Neuronal stem cell (in vitro differentiated cells): ENCODE measurements at regions not wholly inside any gene's neighbourhood (a gene's known extent, or its start where the extent isn't known, plus 50 kb on each side); places are given as distances from the start of the nearest gene placed in this dataset.

Experiments used
- DNase-seq: peaks from one replicate; pipeline ENCODE4 v3.0.0-alpha.2; 2013; ENCODE audit warnings: low spot score
- H2AFZ ChIP-seq: one replicate; pipeline ENCODE4 v1.6.1; 2013; ENCODE audit warnings: mild to moderate bottlenecking, low read length, inconsistent platforms
- H2AK5ac ChIP-seq: 2 replicates; pipeline ENCODE4 v1.6.1; 2013; ENCODE audit warnings: low read depth, mild to moderate bottlenecking, inconsistent platforms, low read length, moderate library complexity, mixed read lengths
- H2BK120ac ChIP-seq: 2 replicates; pipeline ENCODE4 v1.6.1; 2013; ENCODE audit warnings: low read depth, mild to moderate bottlenecking, inconsistent platforms, low read length, moderate library complexity, mixed read lengths
- H2BK12ac ChIP-seq: one replicate; pipeline ENCODE4 v1.6.1; 2013; ENCODE audit warnings: low read length, inconsistent platforms
- H2BK15ac ChIP-seq: 2 replicates; pipeline ENCODE4 v1.6.1; 2013; ENCODE audit warnings: mild to moderate bottlenecking, low read length, inconsistent platforms, mixed read lengths
- H2BK5ac ChIP-seq: one replicate; pipeline ENCODE4 v1.6.1; 2013; ENCODE audit warnings: inconsistent platforms, mild to moderate bottlenecking, low read length, moderate library complexity
- H3K14ac ChIP-seq: one replicate; pipeline ENCODE4 v1.6.1; 2013; ENCODE audit warnings: low read length, inconsistent platforms
- H3K18ac ChIP-seq: 2 replicates; pipeline ENCODE4 v1.6.1; 2013; ENCODE audit warnings: low read length, inconsistent platforms
- H3K23ac ChIP-seq: 2 replicates; pipeline ENCODE4 v1.6.1; 2013; ENCODE audit warnings: low read depth, mild to moderate bottlenecking, mixed read lengths, low read length, inconsistent platforms; ENCODE audit not compliant: poor library complexity
- H3K27ac ChIP-seq: replicated peaks from 3 replicates; pipeline ENCODE4 v1.5.1; 2013; ENCODE audit warnings: low read length, inconsistent platforms
- H3K27me3 ChIP-seq, 3 experiments: 2 replicates each; pipeline ENCODE4 v1.6.1; 2013; ENCODE audit warnings: low read length in 3 of 3, mild to moderate bottlenecking in 2 of 3, inconsistent platforms in 1 of 3, low read depth in 1 of 3, mixed read lengths in 1 of 3, moderate library complexity in 1 of 3; ENCODE audit not compliant: control insufficient read depth in 3 of 3, insufficient read depth in 3 of 3
- H3K36me3 ChIP-seq, 2 donors: replicated peaks in 1 of 2; 2 replicates each; pipeline ENCODE4 v1.6.1; 2013; ENCODE audit warnings: low read length in 2 of 2; ENCODE audit not compliant: control insufficient read depth in 2 of 2, insufficient read depth in 2 of 2
- H3K4ac ChIP-seq: 2 replicates; pipeline ENCODE4 v1.6.1; 2013; ENCODE audit warnings: inconsistent platforms, mild to moderate bottlenecking, low read length, moderate library complexity
- H3K4me1 ChIP-seq, 2 donors: 1 replicate in 1 of 2; 2 replicates in 1 of 2; pipeline ENCODE4 v1.6.1; 2013; ENCODE audit warnings: low read length in 2 of 2, low read depth in 1 of 2; ENCODE audit not compliant: control insufficient read depth in 2 of 2, insufficient read depth in 1 of 2
- H3K4me2 ChIP-seq: one replicate; pipeline ENCODE4 v1.6.1; 2013; ENCODE audit warnings: mild to moderate bottlenecking, low read length, inconsistent platforms; ENCODE audit not compliant: insufficient read depth, poor library complexity, severe bottlenecking
- H3K4me3 ChIP-seq, 2 donors: 2 replicates each; pipeline ENCODE4 v1.5.1; 2013; ENCODE audit warnings: low read length in 2 of 2, mild to moderate bottlenecking in 2 of 2, inconsistent platforms in 1 of 2, moderate library complexity in 1 of 2
- H3K79me1 ChIP-seq: one replicate; pipeline ENCODE4 v1.6.1; 2013; ENCODE audit warnings: low read depth, mild to moderate bottlenecking, inconsistent platforms, low read length, moderate library complexity
- H3K9ac ChIP-seq: one replicate; pipeline ENCODE4 v1.6.1; 2013; ENCODE audit warnings: mild to moderate bottlenecking, low read depth, low read length, inconsistent platforms; ENCODE audit not compliant: poor library complexity
- H3K9me3 ChIP-seq, 2 donors: replicated peaks in 1 of 2; 2 replicates each; pipeline versions ENCODE3 to v1.6.1; 2013; ENCODE audit warnings: low read length in 2 of 2, mild to moderate bottlenecking in 2 of 2, inconsistent platforms in 1 of 2, low read depth in 1 of 2, mixed read lengths in 1 of 2, moderate library complexity in 1 of 2; ENCODE audit not compliant: control insufficient read depth in 2 of 2, insufficient read depth in 1 of 2
- H4K8ac ChIP-seq: one replicate; pipeline ENCODE4 v1.6.1; 2013; ENCODE audit warnings: low read depth, mild to moderate bottlenecking, inconsistent platforms, low read length, moderate library complexity
- H4K91ac ChIP-seq: one replicate; pipeline ENCODE4 v1.6.1; 2013; ENCODE audit warnings: low read length, low read depth, mild to moderate bottlenecking, inconsistent platforms; ENCODE audit not compliant: poor library complexity
- WGBS, 2 donors: extraction: QIAGEN DNeasy Blood & Tissue Kit; methylation state at CpG; one replicate each; pipeline ENCODE4 v1.1.7; 2013; ENCODE audit warnings: missing lambda C conversion rate in 2 of 2, mixed read lengths in 1 of 2; ENCODE audit not compliant: insufficient read length in 2 of 2, insufficient replicate concordance in 1 of 2; ENCODE audit errors: extremely low coverage in 2 of 2; 5-methylcytosine and 5-hydroxymethylcytosine counted together

GRCh38 chr7:124444696-124445480 is 320.7 kb downstream of the GPR37 start:
- Histone ChIP-seq H3K4ac (no peak overlapping the region), H3K18ac (no peak overlapping the region), H3K27me3 (no peaks in the 10 kb centered on the region), H3K9me3 (no peaks in the 10 kb centered on the region), H4K8ac (no peak overlapping the region), H2BK5ac (no peak overlapping the region), H3K23ac (no peak overlapping the region), H3K9ac (no peak overlapping the region), H3K4me3 (no peak overlapping the region), H3K79me1 (no peaks in the 10 kb centered on the region), H2BK120ac (no peak overlapping the region), H2BK15ac (no peak overlapping the region), H2AFZ (no peak overlapping the region), H3K27ac (no peak overlapping the region), H2AK5ac (no peak overlapping the region), H3K14ac (no peak overlapping the region), H2BK12ac (no peak overlapping the region), H3K4me2 (no peak overlapping the region), H3K36me3 (no peaks in the 10 kb centered on the region), H4K91ac (no peak overlapping the region), H3K4me1 (no peaks in the 10 kb centered on the region)
- no CpG with 5 or more reads among the region's 2 CpGs for WGBS, 2 donors
- DNase-seq: no peak

- H2BK12ac ChIP-seq: no peak overlapping the region
- no peaks in the 10 kb centered on the region for H3K9me3 ChIP-seq
- no peaks in the 10 kb centered on the region for H3K36me3 ChIP-seq
- H3K4me2 ChIP-seq: no peak overlapping the region
- H4K8ac ChIP-seq: no peak overlapping the region
- no peak overlapping the region for H3K14ac ChIP-seq
- H3K4me3 ChIP-seq: no peak overlapping the region
- no peaks in the 10 kb centered on the region for H3K4me1 ChIP-seq
- H2BK120ac ChIP-seq: no peak overlapping the region
- H3K23ac ChIP-seq: no peak overlapping the region
- H3K79me1 ChIP-seq: no peaks in the 10 kb centered on the region
- no peak overlapping the region for H4K91ac ChIP-seq
- H3K4ac ChIP-seq: no peak overlapping the region
- no peak overlapping the region for H3K9ac ChIP-seq
- no peak overlapping the region for H3K27ac ChIP-seq
- no peak overlapping the region for H2BK15ac ChIP-seq
- no peak overlapping the region for H2BK5ac ChIP-seq
- no peaks in the 10 kb centered on the region for H3K27me3 ChIP-seq
- H2AFZ ChIP-seq: no peak overlapping the region
- H2AK5ac ChIP-seq: no peak overlapping the region
- H3K18ac ChIP-seq: no peak overlapping the region
- no peak for DNase-seq
These were observed 321.8 kb downstream of the GPR37 start for GRCh38 chr7:124443762-124444161.

- no peak overlapping the region for H4K91ac ChIP-seq
- H3K23ac ChIP-seq: no peak overlapping the region
- no peaks in the 10 kb centered on the region for H3K36me3 ChIP-seq
- H3K27ac ChIP-seq: no peak overlapping the region
- H3K18ac ChIP-seq: no peak overlapping the region
- no peak overlapping the region for H2AK5ac ChIP-seq
- no peaks in the 10 kb centered on the region for H3K79me1 ChIP-seq
- H2BK5ac ChIP-seq: no peak overlapping the region
- no peak overlapping the region for H3K14ac ChIP-seq
- H3K9me3 ChIP-seq: no peaks in the 10 kb centered on the region
- H2BK120ac ChIP-seq: no peak overlapping the region
- no peak overlapping the region for H3K4ac ChIP-seq
- no peaks in the 10 kb centered on the region for H3K27me3 ChIP-seq
- no peak overlapping the region for H3K4me2 ChIP-seq
- no peak overlapping the region for H3K9ac ChIP-seq
- H3K4me1 ChIP-seq: no peaks in the 10 kb centered on the region
- no peak overlapping the region for H2BK12ac ChIP-seq
- no peak overlapping the region for H3K4me3 ChIP-seq
- no CpG with 5 or more reads among the region's 2 CpGs for WGBS, 2 donors
- no peak overlapping the region for H4K8ac ChIP-seq
- no peak for DNase-seq
- H2BK15ac ChIP-seq: no peak overlapping the region
- H2AFZ ChIP-seq: no peak overlapping the region
These were observed 325.5 kb downstream of the GPR37 start for GRCh38 chr7:124440081-124440480.

GRCh38 chr7:124432009-124432578 is 333.5 kb downstream of the GPR37 start:
- Histone ChIP-seq H3K18ac (no peak overlapping the region), H4K8ac (no peak overlapping the region), H3K9me3 (no peaks in the 10 kb centered on the region), H3K79me1 (no peaks in the 10 kb centered on the region), H3K4me3 (no peak overlapping the region), H3K4me2 (no peak overlapping the region), H2AFZ (no peak overlapping the region), H3K27ac (no peak overlapping the region), H4K91ac (no peak overlapping the region), H3K27me3 (no peaks in the 10 kb centered on the region), H3K4me1 (no peaks in the 10 kb centered on the region), H2AK5ac (no peak overlapping the region), H3K4ac (no peak overlapping the region), H2BK15ac (no peak overlapping the region), H3K36me3 (no peaks in the 10 kb centered on the region), H3K9ac (no peak overlapping the region), H2BK5ac (no peak overlapping the region), H2BK12ac (no peak overlapping the region), H2BK120ac (no peak overlapping the region), H3K23ac (no peak overlapping the region), H3K14ac (no peak overlapping the region)
- no peak for DNase-seq
- no CpG with 5 or more reads among the region's 5 CpGs for WGBS, 2 donors
